Amniotic stem cell (primary cell): ENCODE measurements at regions not wholly inside any gene's neighbourhood (a gene's known extent, or its start where the extent isn't known, plus 50 kb on each side); places are given as distances from the start of the nearest gene placed in this dataset.

Source experiments
- DNase-seq: peaks from one replicate; lab custom pipeline; 2025; lab: John Stamatoyannopoulos, UW

DNA sequence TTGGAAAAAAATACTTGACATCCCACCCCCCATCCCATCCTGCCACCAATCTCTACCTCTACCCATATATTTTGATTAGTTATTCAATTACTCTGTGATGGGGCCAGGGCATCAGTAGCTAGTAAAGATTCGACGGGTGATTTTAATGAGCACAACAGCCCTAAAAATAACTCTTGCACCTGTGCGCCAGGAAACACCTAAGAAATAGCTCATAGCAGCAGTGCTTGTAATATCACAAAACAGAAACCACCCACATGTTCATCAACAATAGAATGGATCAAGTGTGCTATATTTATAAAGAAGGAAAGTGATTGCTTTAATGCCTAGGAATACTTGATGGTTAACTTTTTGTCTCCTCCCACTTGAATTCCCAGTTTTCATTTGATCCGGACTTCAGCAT, 225.6 kb upstream of the LCORL start:
- DNase-seq, result no peak

DNA sequence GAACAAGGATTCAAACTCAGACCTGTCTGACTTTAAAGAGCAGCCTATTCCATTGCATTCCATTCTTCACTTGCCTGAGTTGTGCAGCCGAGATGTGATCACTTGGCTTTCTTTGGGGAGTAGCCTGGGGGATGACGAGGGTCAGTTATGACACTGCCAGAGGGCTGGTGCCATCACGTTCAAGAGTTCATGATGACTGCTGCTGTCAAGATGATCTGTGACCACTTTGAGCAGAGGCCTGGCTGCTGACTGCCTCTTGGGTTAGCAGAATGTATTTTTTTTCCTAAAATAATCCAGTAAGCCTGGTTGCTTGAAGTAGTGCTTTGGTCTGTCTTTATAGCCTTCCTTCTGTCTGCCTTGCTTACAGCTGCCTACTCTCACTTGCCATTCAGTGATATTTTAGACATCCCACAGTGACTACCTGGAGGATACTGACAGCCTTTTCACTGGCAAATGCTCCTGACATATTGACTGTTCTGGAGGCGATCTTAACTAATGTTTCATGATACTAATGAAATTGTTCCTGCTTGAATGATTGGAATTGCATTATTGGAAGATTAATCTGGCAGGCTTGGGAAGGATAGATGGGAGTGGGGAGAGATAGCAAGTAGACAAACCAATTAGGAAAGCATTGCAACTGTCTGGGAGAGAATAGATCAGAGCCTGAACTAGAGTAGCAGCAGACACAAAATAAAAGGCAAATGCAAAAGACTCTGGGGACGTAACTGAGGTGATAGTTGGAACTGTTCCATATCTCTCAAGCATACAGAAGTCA, 221.6 kb upstream of the LCORL start:
- DNase-seq, result no peak

DNA sequence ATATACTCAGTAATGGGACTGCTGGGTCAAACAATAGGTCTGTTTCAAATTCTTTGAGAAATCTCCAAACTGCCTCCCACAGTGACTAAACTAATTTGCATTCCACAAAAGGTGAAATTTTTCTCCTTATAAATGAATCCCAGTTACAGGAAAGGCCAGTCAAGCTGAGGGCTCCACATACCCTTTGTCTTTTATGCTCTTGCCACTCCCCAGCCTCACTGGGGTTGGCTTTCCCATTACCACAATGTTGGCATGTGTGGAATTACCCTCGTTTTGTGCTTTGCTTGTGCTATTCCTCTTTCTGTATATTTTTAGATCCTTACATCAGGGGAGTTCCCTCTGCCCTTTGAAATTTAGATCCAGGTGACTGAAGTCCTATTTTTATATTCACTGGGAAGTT, 220.2 kb upstream of the LCORL start:
- DNase-seq, result no peak

DNA sequence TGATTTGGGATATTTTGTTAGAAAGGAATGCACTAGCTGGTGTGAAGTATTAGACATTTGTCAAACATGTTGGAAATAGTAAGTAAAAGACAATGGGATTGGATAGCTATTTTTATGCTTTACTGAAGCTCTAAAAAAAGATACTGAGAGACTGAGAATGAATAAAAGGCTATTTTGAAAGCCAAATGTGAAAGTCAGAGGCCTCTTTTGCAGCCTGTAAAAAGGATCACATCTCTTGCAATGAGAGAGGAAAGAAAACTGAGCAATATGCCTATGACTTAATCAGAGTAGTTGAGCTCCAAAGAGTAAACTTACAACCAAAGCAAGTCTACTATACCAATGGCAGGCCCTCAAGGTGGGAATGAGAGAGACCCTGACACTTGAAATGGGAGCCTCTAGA, 212.6 kb upstream of the LCORL start:
- DNase-seq, result no peak

DNA sequence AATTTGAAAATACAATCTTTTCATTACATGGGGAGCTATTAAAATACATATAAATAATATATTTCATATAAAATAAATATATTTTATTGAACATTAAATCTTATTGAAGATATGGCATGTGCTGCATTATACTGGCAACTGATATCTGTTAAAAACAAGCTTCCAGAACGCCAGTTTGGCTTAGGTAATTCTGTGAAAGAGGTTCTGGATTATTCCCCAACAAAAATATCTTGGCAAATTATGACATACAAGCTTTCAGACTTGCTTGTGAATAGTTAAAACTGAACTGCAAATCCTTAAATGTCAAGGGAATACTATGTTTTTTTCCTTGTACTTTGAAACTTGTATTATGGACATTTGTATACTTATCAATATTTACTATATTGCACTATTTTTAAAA, 210.2 kb upstream of the LCORL start:
- no peak for DNase-seq

DNA sequence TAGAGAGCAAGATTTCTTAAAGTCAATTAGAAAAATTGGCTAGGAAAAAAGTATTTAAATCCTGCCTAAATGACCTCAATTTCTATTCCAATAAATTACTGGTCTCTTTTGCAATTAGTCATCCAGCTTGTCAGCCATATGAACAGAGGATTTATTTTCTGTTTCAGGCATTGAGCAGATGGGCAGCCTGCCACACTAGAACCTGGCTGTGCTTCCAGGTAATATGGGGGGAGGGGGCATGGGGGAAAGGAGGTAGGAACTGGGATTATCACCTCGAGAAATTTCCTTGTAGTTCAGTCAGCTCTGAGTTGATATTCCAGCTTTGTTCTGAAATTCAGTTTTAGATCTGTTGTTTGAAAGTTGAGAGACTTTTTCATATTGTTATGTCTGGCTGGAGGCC, 206.3 kb upstream of the LCORL start:
- no peak for DNase-seq

DNA sequence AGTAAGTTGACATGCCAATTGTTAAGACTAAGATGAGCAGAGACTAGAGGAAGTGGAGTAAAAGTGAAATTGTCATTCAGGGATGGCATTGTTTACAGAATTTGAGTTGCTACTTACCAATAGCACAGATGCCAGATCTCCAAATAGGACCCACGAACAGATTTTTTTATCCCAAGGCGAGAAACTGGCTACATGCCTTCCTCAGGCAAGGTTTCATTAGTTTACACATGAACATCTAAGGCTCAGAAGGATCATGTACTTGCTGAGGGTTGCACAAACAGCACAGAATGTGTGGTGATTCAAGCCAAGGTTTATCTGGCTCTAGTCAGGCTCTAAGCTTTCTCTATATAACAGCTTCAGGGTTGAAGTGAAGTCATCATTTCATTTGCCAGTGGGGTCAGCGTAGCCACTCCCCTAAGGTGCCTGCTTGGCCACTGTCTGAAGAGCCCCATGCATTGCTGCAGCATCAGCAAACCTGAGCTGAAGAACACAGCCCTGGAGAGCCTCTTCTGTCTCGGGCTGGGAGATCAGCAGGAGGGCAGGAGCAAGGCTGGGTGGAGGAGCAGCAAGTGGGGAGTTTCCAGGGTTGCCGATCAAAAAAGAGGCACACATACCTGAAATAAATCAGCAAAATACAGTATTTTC, 193.0 kb upstream of the LCORL start:
- DNase-seq, result no peak

DNA sequence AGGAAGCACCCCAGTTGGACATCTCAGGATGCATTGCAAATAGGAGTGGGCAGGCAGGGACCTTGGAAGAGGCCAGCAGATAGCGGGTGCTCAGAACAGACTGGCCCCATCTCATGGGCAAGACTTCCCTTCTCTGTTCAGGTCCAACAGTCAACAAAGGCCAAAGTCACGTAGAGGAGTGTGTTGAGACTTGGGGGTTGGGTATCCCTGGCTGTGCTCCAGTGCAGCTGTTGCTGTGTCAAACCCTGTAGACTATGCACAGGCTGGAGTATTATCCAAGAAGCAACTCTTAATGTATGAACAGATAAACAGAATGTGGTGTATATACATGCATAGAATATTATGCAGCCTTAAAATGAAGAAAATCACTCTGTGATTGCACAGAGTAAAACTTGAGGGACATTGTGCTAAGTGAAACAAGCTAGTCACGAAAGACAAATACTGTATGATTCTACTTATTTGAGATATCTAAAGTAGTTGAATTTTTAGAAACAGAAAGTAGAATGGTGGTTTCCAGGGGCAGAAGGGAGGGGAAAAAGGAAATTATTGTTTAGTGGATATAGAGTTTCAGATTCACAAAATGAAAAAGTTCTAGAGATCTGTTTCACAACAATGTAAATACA, 192.1 kb upstream of the LCORL start:
- DNase-seq, result no peak

DNA sequence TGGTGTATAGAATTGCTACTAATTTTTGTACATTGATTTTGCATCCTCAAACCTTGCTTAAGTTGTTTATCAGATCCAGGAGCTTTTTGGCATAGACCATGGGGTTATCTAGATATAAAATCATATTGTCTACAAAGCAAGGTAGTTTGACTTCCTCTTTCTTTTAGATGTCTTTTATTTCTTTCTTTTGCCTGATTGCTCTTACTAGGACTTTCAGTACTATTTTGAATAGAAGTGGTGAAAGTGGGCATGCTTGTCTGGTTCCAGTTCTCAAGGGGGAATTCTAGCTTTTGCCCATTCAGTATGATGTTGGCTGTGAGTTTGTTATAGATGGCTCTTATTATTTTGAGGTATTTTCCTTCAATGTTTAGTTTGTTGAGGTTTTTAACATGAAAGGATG, 187.9 kb upstream of the LCORL start:
- DNase-seq, result no peak

DNA sequence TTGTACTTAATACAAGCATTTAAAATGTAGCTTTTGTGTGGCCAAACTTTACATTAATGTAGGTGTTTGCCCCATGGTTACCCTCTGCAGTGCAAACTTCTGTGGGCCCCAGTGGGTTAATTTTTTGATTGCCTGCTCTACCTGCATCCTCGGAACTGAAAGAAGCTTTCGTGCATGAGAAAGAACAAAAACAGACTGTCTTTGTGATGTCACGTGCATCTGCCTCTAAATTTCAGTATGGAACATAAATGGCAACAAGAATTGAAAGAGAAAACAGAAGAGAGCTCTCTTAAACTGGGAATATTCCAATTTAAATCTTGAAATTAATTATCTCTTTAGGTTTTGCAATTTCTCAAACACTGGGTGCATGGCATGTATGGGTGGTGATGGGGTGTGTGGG, 182.4 kb upstream of the LCORL start:
- no peak for DNase-seq

DNA sequence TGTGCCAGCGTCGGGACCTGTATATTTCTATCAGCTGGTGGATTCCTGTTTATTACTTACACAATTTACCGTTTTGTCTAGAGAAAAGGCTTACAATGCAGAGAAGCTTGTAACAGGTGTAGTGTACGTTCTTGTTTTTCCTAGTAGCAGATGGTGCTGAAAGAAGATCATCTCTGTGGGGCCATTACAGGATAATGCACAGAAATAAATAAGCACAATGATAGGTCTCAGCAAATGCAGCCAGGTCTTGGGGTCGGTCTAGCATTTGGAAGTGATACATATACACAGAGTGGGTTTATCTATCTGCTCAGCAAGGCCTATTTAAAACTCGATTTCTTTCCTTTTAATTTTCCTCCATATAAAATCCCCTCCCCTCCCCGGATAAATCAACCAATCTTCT, 180.9 kb upstream of the LCORL start:
- no peak for DNase-seq

DNA sequence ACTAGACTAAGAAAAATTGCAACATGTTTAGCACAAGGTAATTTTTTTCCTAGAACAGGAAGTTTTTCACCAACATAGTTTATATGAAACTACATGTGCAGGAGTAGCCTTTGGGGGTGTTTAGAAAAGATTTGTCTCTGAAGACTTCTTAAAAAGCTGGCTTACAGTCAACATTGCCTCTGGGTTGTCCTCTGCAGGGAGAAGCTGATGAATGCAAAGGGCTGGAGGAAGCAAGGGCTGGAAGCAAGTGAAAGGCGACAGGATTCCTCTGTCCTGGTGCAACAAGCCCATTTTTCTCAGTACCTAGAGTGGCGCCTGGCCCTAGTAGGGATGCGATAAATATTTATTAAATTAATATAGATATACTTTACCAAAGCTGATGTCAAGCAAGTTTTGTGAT, 180.3 kb upstream of the LCORL start:
- DNase-seq, result no peak

DNA sequence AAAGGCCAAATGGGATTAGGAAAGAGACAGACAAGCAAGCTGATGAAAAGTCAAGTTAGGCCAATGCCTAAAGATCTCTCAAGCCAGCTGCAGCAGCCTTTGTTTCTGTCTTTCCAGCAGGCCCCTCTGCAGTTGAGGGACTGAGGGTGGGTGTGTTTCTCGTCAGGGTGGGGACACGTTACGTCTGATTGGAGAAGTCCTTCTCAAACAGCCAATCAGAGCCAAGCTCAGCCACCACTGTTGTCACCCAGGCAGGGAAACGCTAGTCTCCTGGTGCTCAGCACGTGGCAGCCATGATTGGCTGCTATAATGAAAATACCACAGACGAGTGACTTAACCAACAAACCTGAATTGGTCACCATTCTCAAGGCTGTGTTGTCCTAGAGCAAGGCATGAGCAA, 177.1 kb upstream of the LCORL start:
- DNase-seq, result no peak

DNA sequence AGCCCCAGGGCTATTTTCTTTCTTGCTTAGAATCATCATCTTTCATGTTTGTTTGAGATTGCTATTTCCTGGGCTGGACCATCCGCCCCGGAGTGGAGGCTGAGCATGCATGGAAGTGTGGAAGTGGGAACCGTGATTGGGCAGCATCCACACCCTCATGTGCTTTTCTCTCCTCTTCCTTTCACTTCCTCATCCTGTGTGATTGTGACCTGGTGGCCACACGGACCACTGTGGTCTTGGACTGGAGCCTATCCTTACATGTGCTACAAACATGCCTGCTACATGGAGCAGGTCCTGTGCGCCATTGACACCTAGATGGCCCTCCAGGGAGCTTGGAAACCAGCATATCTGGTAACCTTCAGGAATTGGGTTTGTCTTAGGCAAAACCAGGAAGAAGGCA, 175.9 kb upstream of the LCORL start:
- DNase-seq, result no peak

DNA sequence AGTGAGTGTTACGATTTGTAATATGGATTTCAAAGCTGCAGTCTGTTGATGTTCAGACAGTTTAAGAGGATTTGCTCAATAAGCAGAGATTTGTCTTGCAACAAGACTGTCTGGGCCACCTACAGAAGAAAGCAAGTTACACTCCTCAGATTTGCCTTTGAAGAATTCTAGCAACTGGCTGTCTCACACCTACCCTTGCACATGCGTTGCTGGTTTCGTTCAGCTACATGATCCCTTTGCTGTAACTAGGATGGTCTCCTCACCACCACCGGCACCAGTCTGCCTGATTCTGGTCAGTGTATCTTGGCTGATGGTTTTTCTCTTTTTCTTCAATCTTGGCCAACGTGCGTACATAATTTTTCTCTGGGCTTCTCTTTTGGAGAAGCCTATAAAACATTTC, 172.7 kb upstream of the LCORL start:
- no peak for DNase-seq

DNA sequence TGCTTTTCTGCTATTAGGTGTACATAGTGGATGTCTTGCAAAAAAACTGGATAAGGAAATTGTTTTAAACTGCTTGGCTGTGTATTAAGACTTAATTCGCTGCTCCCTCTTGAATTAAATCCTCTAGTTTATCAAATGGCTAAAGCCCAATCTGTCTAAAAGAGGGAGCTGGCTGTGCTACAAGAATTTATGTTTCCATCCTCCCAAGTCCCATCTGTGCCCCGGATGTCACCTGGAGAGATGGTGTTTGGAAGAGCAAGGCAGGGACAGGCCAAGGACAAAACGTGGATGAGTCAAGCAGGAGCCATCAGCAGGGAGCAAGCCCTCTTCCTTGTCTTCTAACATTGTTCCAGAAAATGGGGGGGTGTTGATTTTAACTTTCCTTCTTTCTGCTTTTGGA, 171.3 kb upstream of the LCORL start:
- no peak for DNase-seq

DNA sequence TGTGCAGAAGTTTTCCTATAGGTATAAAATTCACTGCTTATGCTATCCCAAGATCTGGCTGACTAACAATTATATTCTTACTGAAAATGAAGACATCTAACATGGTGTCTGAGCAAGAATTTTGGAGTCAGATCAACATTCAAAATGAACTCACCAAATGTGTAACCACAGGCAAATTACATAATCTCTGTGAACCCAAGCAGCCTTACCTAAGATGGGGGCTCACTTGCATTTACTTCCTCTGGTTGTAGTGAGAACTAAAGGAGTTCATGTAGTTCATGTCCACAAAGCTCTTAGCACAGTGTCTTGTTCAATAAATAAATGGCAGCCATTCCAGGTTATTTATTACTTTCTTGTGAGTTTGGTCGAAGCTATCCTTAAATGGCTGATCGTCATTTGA, 163.9 kb upstream of the LCORL start:
- no peak for DNase-seq

DNA sequence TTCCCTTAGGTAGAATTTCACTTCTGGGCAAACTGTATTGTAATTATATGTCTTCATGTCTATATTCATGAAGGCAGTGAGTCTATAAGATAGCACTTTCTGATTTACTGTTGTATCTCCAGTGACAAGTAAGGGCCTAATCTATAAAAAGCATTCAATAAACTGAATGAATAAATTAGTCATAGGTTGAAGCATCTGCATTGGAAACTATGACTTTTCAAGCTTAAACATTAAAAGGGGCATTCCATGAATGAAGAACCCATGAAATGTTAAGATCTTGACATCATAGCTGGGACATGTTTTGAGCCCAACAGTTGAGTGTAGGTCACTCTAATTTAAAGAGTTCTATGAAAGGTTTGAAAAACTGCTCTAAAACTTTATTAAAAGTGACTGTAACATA, 159.3 kb upstream of the LCORL start:
- DNase-seq, result no peak

DNA sequence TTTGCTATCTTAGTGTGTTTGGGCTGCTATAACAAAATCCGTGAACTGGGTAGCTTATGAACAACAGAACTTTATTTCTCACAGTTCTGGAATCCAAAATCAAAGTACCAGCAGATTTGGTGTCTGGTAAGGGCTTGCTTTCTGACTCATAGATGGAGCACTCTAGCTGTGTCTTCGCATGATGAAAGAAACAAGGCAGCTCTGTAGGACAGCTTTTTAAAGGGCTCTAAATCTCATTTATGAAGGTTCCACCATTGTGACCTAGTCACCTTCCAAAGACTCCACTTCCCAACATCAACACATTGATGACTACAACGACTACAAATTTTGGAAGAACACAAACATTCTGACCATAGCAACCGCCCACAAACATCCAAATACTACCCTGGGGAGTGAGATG, 158.6 kb upstream of the LCORL start:
- DNase-seq, result no peak

DNA sequence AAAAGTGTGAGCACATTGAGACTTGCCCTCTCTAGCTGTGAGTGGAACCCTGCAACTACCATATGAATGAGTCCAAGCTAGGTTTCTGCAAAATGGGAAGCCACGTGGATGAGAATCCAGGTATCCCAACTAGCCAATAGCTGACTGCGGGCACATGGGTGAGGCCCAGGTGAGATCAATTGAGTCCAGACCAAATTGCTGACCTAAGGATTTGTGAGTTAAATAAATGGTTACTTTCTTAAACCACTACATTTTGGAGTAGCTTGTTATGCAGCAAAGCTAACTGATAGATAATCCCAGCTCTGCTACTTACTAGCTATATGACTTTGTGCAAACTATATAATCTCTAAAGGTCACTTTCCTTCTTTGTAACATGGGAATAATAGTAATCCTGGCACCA, 150.3 kb upstream of the LCORL start:
- no peak for DNase-seq

DNA sequence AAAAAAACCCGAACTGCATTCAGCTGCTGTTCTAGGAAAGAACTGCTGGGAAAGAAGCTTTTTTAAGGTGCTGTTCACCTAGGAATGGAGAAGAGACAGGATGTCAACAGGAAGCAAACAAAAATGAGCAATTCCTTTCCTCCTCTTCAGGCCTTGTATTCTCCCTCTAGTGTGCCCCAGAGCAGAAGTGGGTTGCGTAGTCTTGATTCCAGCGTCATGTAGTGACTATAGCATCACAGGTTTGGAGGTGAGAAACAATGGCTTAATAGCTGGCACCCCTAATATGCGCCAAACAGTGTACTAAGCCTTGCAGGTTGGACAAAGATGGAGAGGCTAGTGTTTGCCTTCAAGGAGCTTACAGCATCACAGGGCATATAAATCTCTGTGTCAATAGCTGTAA, 146.3 kb upstream of the LCORL start:
- no peak for DNase-seq

DNA sequence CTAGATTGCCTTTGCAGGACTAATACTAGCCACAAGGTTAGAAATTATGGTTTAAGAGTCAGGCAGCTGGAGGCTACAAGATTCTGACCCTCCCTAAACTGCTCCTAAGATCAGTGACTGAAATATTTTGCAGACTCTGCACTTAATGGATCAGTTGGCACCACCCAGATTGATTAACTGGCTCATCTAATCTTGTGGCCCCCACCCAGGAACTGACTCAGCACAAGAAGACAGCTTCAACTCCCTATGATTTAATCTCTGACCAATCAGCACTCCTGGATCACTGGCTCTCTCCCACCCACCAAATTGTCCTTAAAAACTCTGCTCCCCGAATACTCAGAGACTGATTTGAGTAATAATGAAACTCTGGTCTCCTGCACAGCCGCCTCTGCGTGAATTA, 145.4 kb upstream of the LCORL start:
- no peak for DNase-seq

DNA sequence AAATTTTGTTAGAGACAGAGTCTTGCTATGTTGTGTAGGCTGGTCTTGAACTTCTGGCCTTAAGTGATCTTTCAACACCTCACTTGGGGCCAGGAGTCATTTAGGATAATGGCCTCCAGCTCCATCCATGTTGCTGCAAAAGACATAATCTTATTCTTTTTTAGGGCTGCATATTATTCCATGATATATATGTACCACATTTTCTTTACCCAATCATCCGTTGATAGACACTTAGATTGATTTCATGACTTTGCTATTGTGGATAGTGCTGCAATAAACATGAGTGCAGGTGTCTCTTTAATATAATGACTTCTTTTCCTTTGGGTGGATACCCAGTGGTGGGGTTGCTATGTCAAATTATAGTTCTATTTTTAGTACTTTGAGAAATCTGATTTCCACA, 140.9 kb upstream of the LCORL start:
- no peak for DNase-seq
